ENCODE measurements at regions not wholly inside any gene's neighbourhood (a gene's known extent, or its start where the extent isn't known, plus 50 kb on each side); places are given as distances from the start of the nearest gene placed in this dataset.

- TF ChIP-seq POLR2AphosphoS5 (IDR thresholded peaks at IDR 0.05; ENCODE audit: low read depth, low read length) (no peak), CTCF (IDR thresholded peaks at IDR 0.05) (no peak), SIN3A (IDR thresholded peaks at IDR 0.05; ENCODE audit: borderline replicate concordance, insufficient read depth, low read depth, low read length) (no peak)
Observed at GRCh38 chrX:75609406-75609805, 86.6 kb upstream of the ZDHHC15 start.
